AG09319 (cell line): ENCODE measurements at regions not wholly inside any gene's neighbourhood (a gene's known extent, or its start where the extent isn't known, plus 50 kb on each side); places are given as distances from the start of the nearest gene placed in this dataset.

Experiments used
- DNase-seq: peaks from one replicate; pipeline ENCODE4 v3.0.0-alpha.2; 2010; ENCODE audit warnings: low read depth; ENCODE audit errors: extremely low read depth
- TF ChIP-seq, protein P1 (sequence below): IDR thresholded peaks from 2 replicates; pipeline ENCODE4 v1.5.1; 2011; ENCODE audit warnings: low read depth, mild to moderate bottlenecking, inconsistent platforms, low read length, moderate library complexity

DNA sequence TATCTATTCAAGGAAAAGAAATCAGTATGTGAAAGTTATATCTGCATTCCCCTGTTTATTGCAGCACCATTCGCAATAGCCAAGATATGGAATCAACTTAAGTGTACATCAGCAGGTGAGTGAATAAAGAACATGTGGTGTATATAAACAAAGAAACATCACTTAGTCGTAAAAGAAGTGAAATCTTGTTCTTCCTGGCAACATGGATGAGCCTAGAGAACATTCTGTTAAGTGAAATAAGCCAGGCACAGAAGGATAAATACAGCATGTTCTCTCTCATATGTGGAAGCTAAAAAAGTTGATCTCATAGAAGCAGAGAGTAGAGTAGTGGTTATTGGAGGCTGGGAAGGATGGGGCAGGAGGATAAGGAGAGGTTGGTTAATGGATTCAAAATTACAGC is 287.9 kb upstream of the FERMT1 start:
- no peak for DNase-seq
- TF ChIP-seq, protein P1, sequence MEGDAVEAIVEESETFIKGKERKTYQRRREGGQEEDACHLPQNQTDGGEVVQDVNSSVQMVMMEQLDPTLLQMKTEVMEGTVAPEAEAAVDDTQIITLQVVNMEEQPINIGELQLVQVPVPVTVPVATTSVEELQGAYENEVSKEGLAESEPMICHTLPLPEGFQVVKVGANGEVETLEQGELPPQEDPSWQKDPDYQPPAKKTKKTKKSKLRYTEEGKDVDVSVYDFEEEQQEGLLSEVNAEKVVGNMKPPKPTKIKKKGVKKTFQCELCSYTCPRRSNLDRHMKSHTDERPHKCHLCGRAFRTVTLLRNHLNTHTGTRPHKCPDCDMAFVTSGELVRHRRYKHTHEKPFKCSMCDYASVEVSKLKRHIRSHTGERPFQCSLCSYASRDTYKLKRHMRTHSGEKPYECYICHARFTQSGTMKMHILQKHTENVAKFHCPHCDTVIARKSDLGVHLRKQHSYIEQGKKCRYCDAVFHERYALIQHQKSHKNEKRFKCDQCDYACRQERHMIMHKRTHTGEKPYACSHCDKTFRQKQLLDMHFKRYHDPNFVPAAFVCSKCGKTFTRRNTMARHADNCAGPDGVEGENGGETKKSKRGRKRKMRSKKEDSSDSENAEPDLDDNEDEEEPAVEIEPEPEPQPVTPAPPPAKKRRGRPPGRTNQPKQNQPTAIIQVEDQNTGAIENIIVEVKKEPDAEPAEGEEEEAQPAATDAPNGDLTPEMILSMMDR, result no peak

GRCh38 chr20:6407163-6407562 is 284.3 kb upstream of the FERMT1 start:
- TF ChIP-seq, protein P1, result no peak
- no peak for DNase-seq

GRCh38 chr20:6401893-6402557 is 279.2 kb upstream of the FERMT1 start:
- TF ChIP-seq, protein P1, result no peak
- no peak for DNase-seq

- TF ChIP-seq, protein P1, result no peak
- no peak for DNase-seq
These were observed 274.3 kb upstream of the FERMT1 start for GRCh38 chr20:6397115-6397514.

DNA sequence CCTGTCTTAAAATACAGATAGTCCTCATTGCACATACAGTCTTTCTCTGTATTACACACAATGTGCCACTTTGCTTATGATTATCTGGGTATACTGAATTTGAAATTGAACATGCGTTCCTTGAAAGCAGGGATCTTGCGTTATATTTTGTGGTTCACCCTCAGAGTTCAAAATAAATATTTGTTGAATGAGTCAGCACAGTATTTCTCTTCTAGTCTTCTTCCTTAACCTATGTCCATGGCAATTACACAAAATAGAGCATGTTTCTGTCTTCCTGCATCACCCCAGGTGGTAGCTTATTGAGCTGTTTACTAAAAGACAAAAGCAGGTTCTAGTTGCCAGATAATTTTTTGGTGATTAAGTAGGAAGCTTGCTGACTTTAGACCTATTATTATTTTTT is 272.9 kb upstream of the FERMT1 start:
- DNase-seq, result no peak
- TF ChIP-seq, protein P1, result no peak

- TF ChIP-seq, protein P1, result no peak
- no peak for DNase-seq
These were observed 265.9 kb upstream of the FERMT1 start for GRCh38 chr20:6388671-6389197.

DNA sequence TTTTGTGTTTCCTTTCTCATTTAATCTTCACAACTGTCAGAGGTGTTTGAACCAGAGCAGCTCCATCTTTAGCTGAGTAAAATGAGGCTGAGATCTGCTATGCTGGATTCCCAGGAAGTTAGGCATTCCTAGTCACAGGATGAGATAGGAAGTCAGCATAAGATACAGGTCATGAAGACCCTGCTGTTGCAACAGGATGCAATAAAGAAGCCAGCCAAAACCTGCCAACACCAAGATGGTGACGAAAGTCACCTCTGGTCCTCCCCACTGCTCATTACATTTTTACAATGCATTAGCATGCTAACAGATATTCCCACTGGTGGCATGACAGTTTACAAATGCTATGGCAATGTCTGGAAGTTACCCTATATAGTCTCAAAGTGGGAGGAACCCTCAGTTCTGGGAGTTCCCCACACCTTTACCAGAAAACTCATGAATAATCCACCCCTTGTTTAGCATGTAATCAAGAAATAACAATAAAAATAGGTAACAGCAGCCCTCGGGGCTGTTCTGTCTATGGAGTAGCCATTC is 262.2 kb upstream of the FERMT1 start:
- no peak for DNase-seq
- TF ChIP-seq, protein P1, result no peak
